GM18505 (cell line): ENCODE measurements at regions not wholly inside any gene's neighbourhood (a gene's known extent, or its start where the extent isn't known, plus 50 kb on each side); places are given as distances from the start of the nearest gene placed in this dataset.

ENCODE experiments used
- ATAC-seq: cut with Tn5 transposase; IDR thresholded peaks from one replicate; pipeline ENCODE4 v1.9.1; 2021; ENCODE audit not compliant: unreplicated experiment
- POLR2A ChIP-seq: IDR thresholded peaks from 4 replicates; pipeline ENCODE4 v1.6.1; 2011; ENCODE audit warnings: borderline replicate concordance; ENCODE audit not compliant: insufficient read depth, insufficient read length; ENCODE audit errors: extremely low read depth

- TF ChIP-seq POLR2A: no peak
- no peak for ATAC-seq
These were observed 142.9 kb upstream of the MYOCD start for GRCh38 chr17:12522743-12523183.

GRCh38 chr17:12523244-12523643, 142.4 kb upstream of the MYOCD start:
- TF ChIP-seq POLR2A: no peak
- ATAC-seq: no peak

DNA sequence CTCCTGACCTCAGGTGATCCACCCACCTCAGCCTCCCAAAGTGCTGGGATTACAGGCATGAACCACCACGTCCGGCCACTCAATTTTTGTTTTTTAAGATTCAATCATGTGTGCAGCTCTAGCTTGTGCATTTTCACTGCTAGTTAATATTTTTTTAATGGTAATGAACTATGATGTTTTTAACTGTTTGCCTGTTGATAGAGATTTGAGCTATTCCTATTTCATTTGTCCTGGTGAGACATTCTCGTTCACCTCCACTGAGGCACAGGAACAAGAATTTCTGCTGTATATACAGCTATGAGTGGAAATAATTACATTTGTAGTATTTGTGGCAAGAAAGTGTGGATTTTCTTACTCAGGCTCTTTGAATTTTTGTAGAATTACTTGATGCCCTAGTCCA, 137.7 kb upstream of the MYOCD start:
- ATAC-seq: no peak
- TF ChIP-seq POLR2A: no peak

DNA sequence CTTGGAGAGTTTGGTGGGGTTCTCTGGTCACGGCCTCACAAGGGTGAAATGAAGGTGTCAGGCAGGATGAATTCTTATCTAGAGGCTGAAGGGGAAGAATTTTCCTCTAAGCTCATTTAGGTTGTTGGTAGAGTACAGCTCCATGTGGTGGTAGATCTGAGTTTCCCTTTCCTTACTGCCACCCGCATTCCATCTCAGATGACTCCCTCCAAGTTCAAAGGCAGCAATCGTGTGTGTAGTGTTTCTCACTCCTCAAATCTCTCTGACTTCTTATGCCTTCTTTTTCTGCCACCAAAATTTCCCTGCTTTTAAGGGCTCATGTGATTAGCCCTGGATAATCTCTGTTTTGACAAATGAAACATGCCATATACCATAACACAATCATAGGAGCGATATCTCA, 135.5 kb upstream of the MYOCD start:
- no peak for TF ChIP-seq POLR2A
- ATAC-seq: no peak

GRCh38 chr17:12536021-12536420, 129.7 kb upstream of the MYOCD start:
- ATAC-seq: no peak

GRCh38 chr17:12536472-12536871, 129.2 kb upstream of the MYOCD start:
- TF ChIP-seq POLR2A: no peak
- no peak for ATAC-seq

More at GRCh38 chr17:12536021-12536420, 129.7 kb upstream of the MYOCD start:
- no peak for TF ChIP-seq POLR2A

GRCh38 chr17:12537436-12537835, 128.3 kb upstream of the MYOCD start:
- no peak for TF ChIP-seq POLR2A
- no peak for ATAC-seq

- ATAC-seq: no peak
- TF ChIP-seq POLR2A: no peak
These were observed 127.7 kb upstream of the MYOCD start for GRCh38 chr17:12538003-12538402.

GRCh38 chr17:12545877-12546513, 119.7 kb upstream of the MYOCD start:
- TF ChIP-seq POLR2A: no peak
- peak; percentile 77 for ATAC-seq

GRCh38 chr17:12546983-12547382, 118.7 kb upstream of the MYOCD start:
- ATAC-seq: no peak
- no peak for TF ChIP-seq POLR2A

- ATAC-seq: no peak
- no peak for TF ChIP-seq POLR2A
These were observed 117.9 kb upstream of the MYOCD start for GRCh38 chr17:12547831-12548230.

DNA sequence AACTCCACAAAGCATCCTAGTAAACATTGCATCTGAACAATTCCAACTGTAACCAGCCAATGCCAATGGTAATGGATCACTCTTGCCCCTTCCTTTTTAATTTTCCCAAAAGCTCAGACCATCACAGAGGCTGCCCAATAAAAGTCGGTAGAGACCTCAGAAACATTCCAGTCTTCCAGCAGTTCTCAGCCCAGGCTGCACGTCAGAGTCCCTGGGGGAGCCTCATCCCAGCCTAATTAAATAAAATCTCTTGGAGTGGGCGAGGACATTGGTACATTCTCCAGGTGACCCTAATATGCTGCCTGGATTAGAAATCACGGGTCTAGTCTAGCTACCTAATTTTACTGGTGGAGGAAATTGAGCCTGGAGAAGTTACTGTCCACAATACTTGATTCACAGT, 117.1 kb upstream of the MYOCD start:
- no peak for ATAC-seq
- TF ChIP-seq POLR2A: no peak

DNA sequence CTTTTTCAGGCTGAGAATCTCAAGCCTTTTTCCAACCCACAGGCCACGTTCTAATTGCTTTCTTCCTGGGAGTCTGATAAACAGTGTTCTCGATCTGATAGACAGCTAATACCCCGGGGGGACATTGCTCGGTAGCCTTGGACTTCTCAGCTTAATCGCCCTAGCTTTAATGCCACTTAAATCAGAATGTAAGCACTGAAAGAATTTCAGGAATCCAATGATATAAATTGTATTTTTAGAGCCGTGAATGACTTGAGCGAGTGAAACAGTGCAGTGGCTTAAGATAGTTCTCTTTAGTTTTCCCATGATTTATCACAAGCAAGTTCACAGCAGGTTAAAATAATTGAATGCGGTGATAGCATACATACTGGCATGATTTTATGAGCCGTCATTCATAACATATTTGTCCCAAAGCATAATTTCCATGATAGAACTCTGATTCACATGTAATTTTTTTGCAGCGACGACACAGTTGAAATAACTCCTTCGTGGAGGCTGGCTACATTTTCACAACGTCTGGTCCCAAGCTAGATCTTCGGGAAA, 116.1 kb upstream of the MYOCD start:
- TF ChIP-seq POLR2A: no peak

GRCh38 chr17:12553625-12554024, 112.1 kb upstream of the MYOCD start:
- no peak for ATAC-seq
- TF ChIP-seq POLR2A: no peak

More for the DNA sequence above, 116.1 kb upstream of the MYOCD start:
- no peak for ATAC-seq

GRCh38 chr17:12554251-12554650, 111.4 kb upstream of the MYOCD start:
- no peak for TF ChIP-seq POLR2A
- ATAC-seq: no peak

DNA sequence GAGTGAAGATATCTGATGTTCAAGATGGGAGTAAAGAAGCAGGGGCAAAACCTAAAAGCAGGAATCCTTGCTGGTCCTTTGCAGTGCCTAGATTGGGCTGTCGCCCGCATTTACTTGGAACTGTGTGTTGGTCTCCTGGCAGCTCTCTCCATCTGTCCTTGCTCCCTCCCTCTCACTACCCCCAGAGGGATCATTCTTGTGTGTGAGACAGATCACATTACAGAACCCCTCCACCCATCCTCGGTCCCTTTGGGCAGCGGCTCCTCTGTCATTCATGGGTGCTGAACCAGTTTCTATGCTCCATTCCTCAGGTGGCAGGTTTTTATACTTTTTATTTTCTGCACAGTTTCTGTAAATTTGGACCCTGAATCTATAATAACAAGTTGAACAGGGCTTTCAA, 99.4 kb upstream of the MYOCD start:
- TF ChIP-seq POLR2A: no peak
- ATAC-seq: no peak
